HEK293T (cell line): ENCODE measurements at regions not wholly inside any gene's neighbourhood (a gene's known extent, or its start where the extent isn't known, plus 50 kb on each side); places are given as distances from the start of the nearest gene placed in this dataset.

ENCODE experiments used
- ARNT ChIP-seq: fragments of 450-650 bp; IDR thresholded peaks from 2 replicates; pipeline ENCODE4 v1.6.1; 2017; ENCODE audit warnings: mild to moderate bottlenecking
- BHLHE40 ChIP-seq: fragments of 450-650 bp; IDR thresholded peaks from 2 replicates; pipeline ENCODE4 v1.6.1; 2016; ENCODE audit warnings: mild to moderate bottlenecking, moderate library complexity, borderline replicate concordance
- CTBP1 ChIP-seq: fragments of 450-650 bp; IDR thresholded peaks from 2 replicates; pipeline ENCODE4 v1.6.1; 2016; ENCODE audit warnings: borderline replicate concordance
- ELF4 ChIP-seq: fragments of 450-650 bp; IDR thresholded peaks from 2 replicates; pipeline ENCODE4 v1.6.1; 2017; ENCODE audit warnings: antibody characterized with exemption
- FOXA1 ChIP-seq: fragments of 450-650 bp; IDR thresholded peaks from 2 replicates; pipeline ENCODE4 v1.6.1; 2016; ENCODE audit warnings: mild to moderate bottlenecking
- FOXK2 ChIP-seq: fragments of 450-650 bp; IDR thresholded peaks from 2 replicates; pipeline ENCODE4 v1.6.1; 2016; ENCODE audit warnings: mild to moderate bottlenecking
- FOXM1 ChIP-seq: fragments of 450-650 bp; IDR thresholded peaks from 2 replicates; pipeline ENCODE4 v1.6.1; 2017; ENCODE audit warnings: mild to moderate bottlenecking, borderline replicate concordance
- HDGF ChIP-seq: fragments of 450-650 bp; IDR thresholded peaks from 2 replicates; pipeline ENCODE4 v1.6.1; 2017; ENCODE audit warnings: antibody characterized with exemption, borderline replicate concordance
- L3MBTL2 ChIP-seq: fragments of 450-650 bp; conservative IDR thresholded peaks from 2 replicates; pipeline ENCODE4 v1.6.1; 2016; ENCODE audit warnings: mild to moderate bottlenecking
- LEF1 ChIP-seq: fragments of 450-650 bp; IDR thresholded peaks from 2 replicates; pipeline ENCODE4 v1.6.1; 2017; ENCODE audit warnings: mild to moderate bottlenecking, borderline replicate concordance
- SP1 ChIP-seq: fragments of 450-650 bp; IDR thresholded peaks from 2 replicates; pipeline ENCODE4 v1.6.1; 2017
- SUZ12 ChIP-seq: fragments of 450-650 bp; IDR thresholded peaks from 2 replicates; pipeline ENCODE4 v1.6.1; 2016; ENCODE audit warnings: mild to moderate bottlenecking
- TARDBP ChIP-seq: fragments of 450-650 bp; IDR thresholded peaks from 2 replicates; pipeline ENCODE4 v1.6.1; 2016
- ZNF384 ChIP-seq: fragments of 450-650 bp; IDR thresholded peaks from 2 replicates; pipeline ENCODE4 v1.6.1; 2016

- TF ChIP-seq FOXK2 (no peak), SP1 (no peak), FOXM1 (no peak), ELF4 (no peak), BHLHE40 (no peak), ARNT (no peak), ZNF384 (no peak), TARDBP (no peak), HDGF (no peak), LEF1 (no peak), L3MBTL2 (no peak), CTBP1 (no peak), SUZ12 (no peak), FOXA1 (no peak)
These were observed 93.7 kb downstream of the FZD1 start for GRCh38 chr7:91357901-91358300.
